CD4-positive, alpha-beta T cell treated with Interleukin-6 for 4 hours (primary cell): ENCODE measurements at regions not wholly inside any gene's neighbourhood (a gene's known extent, or its start where the extent isn't known, plus 50 kb on each side); places are given as distances from the start of the nearest gene placed in this dataset.

Experiments
- DNase-seq: peaks from one replicate; pipeline ENCODE4 v3.0.0-alpha.2; 2020; ENCODE audit warnings: mixed read lengths

- DNase-seq, result no peak
These were observed 142.9 kb downstream of the RPIA start for GRCh38 chr2:88834376-88834775.

- no peak for DNase-seq
These were observed 143.4 kb downstream of the RPIA start for GRCh38 chr2:88834866-88835265.

GRCh38 chr2:88835726-88836125 lies 144.3 kb downstream of the RPIA start:
- DNase-seq, result no peak

GRCh38 chr2:88836351-88836750 lies 144.9 kb downstream of the RPIA start:
- no peak for DNase-seq

- DNase-seq, result no peak
These were observed 146.2 kb downstream of the RPIA start for GRCh38 chr2:88837511-88838160.

GRCh38 chr2:88838165-88838635 lies 146.7 kb downstream of the RPIA start:
- no peak for DNase-seq

- no peak for DNase-seq
These were observed 149.9 kb downstream of the RPIA start for GRCh38 chr2:88841224-88841929.

GRCh38 chr2:88842656-88843460 lies 151.4 kb downstream of the RPIA start:
- no peak for DNase-seq

GRCh38 chr2:88843651-88844050 lies 152.2 kb downstream of the RPIA start:
- DNase-seq, result no peak

GRCh38 chr2:88844960-88845359 lies 153.5 kb downstream of the RPIA start:
- DNase-seq, result no peak

GRCh38 chr2:88845772-88846661 lies 154.5 kb downstream of the RPIA start:
- no peak for DNase-seq

GRCh38 chr2:88852753-88853402 lies 161.4 kb downstream of the RPIA start:
- no peak for DNase-seq

GRCh38 chr2:88853403-88853790 lies 161.9 kb downstream of the RPIA start:
- DNase-seq, result no peak

- no peak for DNase-seq
These were observed 163.1 kb downstream of the RPIA start for GRCh38 chr2:88854528-88854927.

- DNase-seq, result no peak
These were observed 164.3 kb downstream of the RPIA start for GRCh38 chr2:88855620-88856408.

GRCh38 chr2:88856409-88857135 lies 165.1 kb downstream of the RPIA start:
- DNase-seq, result no peak

GRCh38 chr2:88857274-88857741 lies 165.8 kb downstream of the RPIA start:
- no peak for DNase-seq

- DNase-seq, result no peak
These were observed 166.5 kb downstream of the RPIA start for GRCh38 chr2:88857951-88858411.

- no peak for DNase-seq
These were observed 168.0 kb downstream of the RPIA start for GRCh38 chr2:88859461-88859860.

- no peak for DNase-seq
These were observed 169.1 kb downstream of the RPIA start for GRCh38 chr2:88860421-88861075.
